ENCODE measurements at regions not wholly inside any gene's neighbourhood (a gene's known extent, or its start where the extent isn't known, plus 50 kb on each side); places are given as distances from the start of the nearest gene placed in this dataset.

GRCh38 chr2:7209757-7210555, 292.7 kb downstream of the RNF144A start (continued):
- TF ChIP-seq HOMEZ (CRISPR knock-in tag; IDR thresholded peaks at IDR 0.05) (no peak), KDM4B (IDR thresholded peaks at IDR 0.05; ENCODE audit: borderline replicate concordance in 2 of 2, low read depth in 1 of 2) (no peak), CLOCK (CRISPR knock-in tag; IDR thresholded peaks at IDR 0.05; ENCODE audit: borderline replicate concordance) (no peak), MTA1 (IDR thresholded peaks at IDR 0.05; ENCODE audit: borderline replicate concordance) (no peak)

GRCh38 chr2:7210712-7211111, 293.5 kb downstream of the RNF144A start:
- no peak for ATAC-seq
- in situ Hi-C loops (cut with MboI) (no loop called here), intact Hi-C loops (cut with micrococcal nuclease) (no loop called here)
- H4K20me1 ChIP-seq (replicated peaks; ENCODE audit: control insufficient read depth, insufficient read depth, low read length) = no peaks in the 10 kb centered on the region
- H3K27ac ChIP-seq (ENCODE audit: extremely low read depth, low read depth, low read length) = no peak overlapping the region
- H3K4me3 ChIP-seq = no peak overlapping the region
- no peaks in the 10 kb centered on the region for H3K9me3 ChIP-seq (replicated peaks; ENCODE audit: control insufficient read depth, insufficient read depth, low read depth, low read length)
- no peak overlapping the region for H3K9ac ChIP-seq (ENCODE audit: insufficient read depth in 1 of 2, low read depth in 2 of 2, low read length in 2 of 2)
- DNase-seq (ENCODE audit: extremely low read depth in 1 of 4, low spot score in 3 of 4) = no peak
- no peaks in the 10 kb centered on the region for H3K9me1 ChIP-seq (ENCODE audit: control insufficient read depth, insufficient read depth, low read length)
- H3K4me2 ChIP-seq (ENCODE audit: insufficient read depth, low read length) = no peak overlapping the region
- ChIA-PET CTCF (ENCODE audit: low intra/inter-chr PET ratio) (no interaction called here), POLR2A (no interaction called here)
- H3K79me2 ChIP-seq (ENCODE audit: control insufficient read depth, insufficient read depth, low read length) = no peaks in the 10 kb centered on the region
- H2AFZ ChIP-seq (ENCODE audit: low read depth, low read length) = no peak overlapping the region
- H3K4me1 ChIP-seq (replicated peaks in 1 of 2; ENCODE audit: control insufficient read depth in 2 of 2, insufficient read depth in 2 of 2, low read length in 2 of 2) = no peaks in the 10 kb centered on the region
- FAIRE-seq = no peak
- TF ChIP-seq SRF (CRISPR knock-in tag; IDR thresholded peaks at IDR 0.05) (no peak), MIER1 (IDR thresholded peaks at IDR 0.05; ENCODE audit: low read depth) (no peak), RNF219 (CRISPR knock-in tag; IDR thresholded peaks at IDR 0.05) (no peak), CEBPB (tag; IDR thresholded peaks at IDR 0.05) (no peak), HMGXB4 (CRISPR knock-in tag; IDR thresholded peaks at IDR 0.05) (no peak), TFAP4 (CRISPR knock-in tag; IDR thresholded peaks at IDR 0.05; ENCODE audit: borderline replicate concordance) (no peak)
- no peaks in the 10 kb centered on the region for H3K36me3 ChIP-seq (ENCODE audit: control insufficient read depth, insufficient read depth, low read length)
- BruUV-seq (replicated peaks) = no TSS peak
- 0% methylated on average over 4 of the region's 4 CpGs for WGBS (ENCODE audit: insufficient coverage, low coverage, missing lambda C conversion rate)
- H3K27me3 ChIP-seq (ENCODE audit: control insufficient read depth in 2 of 2, insufficient read depth in 2 of 2, low read length in 2 of 2) = peaks cover 0 to 17% of the 10 kb centered on the region in 2 experiments; a peak in 2 of 5 replicates

Data from K562 (cell line).